Activated CD8-positive, alpha-beta memory T cell treated with anti-CD3 and anti-CD28 coated beads, Interleukin-2, amount 50 U/mL, for 1 hour (primary cell): ENCODE measurements at regions not wholly inside any gene's neighbourhood (a gene's known extent, or its start where the extent isn't known, plus 50 kb on each side); places are given as distances from the start of the nearest gene placed in this dataset.

ENCODE experiments used
- DNase-seq: peaks from one replicate; pipeline ENCODE4 v3.0.0-alpha.2; 2020; ENCODE audit errors: extremely low read depth

DNA sequence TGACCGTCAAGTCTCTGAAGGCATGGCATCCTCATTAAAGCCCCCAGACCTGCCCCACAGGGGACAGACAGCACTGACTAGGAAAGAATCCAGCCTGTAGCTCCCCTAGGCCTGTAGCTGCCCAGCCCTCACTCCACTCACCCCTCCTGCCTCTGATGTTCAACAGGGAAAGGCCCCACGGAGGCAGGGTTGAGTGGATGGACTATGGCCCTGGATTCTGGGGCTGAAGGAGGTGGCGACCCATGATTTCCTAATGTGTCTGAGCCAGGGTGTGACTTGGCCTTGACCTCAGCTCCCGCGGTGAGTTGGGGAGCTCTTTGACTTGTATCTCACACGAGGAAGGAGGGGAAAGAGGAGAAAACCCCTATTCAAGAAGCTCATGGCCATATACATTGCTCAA is 238.5 kb upstream of the CSF3R start:
- no peak for DNase-seq

DNA sequence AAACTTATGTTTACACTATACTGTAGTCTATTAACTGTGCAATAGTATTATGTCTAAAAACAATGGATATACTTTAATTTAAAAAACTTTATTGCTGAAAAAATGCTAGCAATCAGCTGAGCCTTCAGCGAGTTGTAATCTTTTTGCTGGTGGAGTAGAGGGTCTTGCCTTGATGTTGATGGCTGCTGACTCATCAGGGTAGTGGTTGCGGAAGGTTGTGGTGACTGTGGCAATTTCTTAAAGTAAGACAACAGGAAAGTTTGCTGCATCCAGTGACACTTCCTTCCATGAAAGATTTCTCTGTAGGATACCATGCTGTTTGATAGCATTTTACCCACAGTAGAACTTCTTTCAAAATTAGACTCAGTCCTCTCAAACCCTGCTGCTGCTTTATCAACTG is 234.7 kb upstream of the CSF3R start:
- no peak for DNase-seq

DNA sequence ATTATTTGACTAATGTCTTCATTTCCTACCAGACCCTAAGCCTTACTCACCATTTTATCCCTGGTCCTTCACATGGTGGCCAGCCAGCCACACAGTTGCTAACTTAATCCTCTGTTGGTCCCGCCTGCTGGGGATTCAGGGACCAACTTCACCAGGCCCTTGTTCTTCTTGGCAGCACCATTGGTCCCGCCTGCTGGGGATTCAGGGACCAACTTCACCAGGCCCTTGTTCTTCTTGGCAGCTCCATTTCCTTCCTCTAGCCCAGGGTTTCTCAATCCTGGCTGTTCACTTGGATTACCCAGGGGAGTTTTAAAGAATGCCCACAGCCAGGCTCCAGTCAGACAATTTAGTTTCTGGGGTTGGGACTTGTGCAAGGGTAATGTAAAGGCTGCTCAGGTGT is 233.1 kb upstream of the CSF3R start:
- no peak for DNase-seq

- DNase-seq = no peak
Observed at GRCh38 chr1:36714301-36714700, 231.6 kb upstream of the CSF3R start.

- no peak for DNase-seq
Observed at GRCh38 chr1:36711480-36711879, 228.8 kb upstream of the CSF3R start.

GRCh38 chr1:36710951-36711350 is 228.2 kb upstream of the CSF3R start:
- no peak for DNase-seq

- DNase-seq = no peak
Observed at GRCh38 chr1:36709869-36710481, 227.3 kb upstream of the CSF3R start.

DNA sequence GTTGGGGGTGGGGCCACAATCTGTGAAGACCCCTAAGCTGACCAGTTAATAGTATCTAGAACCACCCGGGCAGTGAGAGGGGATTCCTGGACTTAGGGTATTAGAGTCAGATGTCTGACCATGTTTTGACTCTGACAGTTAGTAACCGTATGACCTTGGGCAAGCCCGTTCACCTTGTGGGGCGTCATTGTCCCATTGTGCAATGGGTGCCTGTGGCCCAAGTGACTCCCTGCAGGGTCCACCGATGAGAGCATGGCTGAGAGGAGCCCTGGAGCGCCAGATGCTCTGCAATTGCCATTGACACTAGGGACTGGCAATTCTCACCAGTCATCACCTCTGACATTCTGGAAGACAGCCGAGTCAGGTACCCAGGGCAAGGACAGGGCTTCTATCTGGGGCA is 225.9 kb upstream of the CSF3R start:
- no peak for DNase-seq

- DNase-seq = no peak
Observed at GRCh38 chr1:36707221-36707620, 224.5 kb upstream of the CSF3R start.

DNA sequence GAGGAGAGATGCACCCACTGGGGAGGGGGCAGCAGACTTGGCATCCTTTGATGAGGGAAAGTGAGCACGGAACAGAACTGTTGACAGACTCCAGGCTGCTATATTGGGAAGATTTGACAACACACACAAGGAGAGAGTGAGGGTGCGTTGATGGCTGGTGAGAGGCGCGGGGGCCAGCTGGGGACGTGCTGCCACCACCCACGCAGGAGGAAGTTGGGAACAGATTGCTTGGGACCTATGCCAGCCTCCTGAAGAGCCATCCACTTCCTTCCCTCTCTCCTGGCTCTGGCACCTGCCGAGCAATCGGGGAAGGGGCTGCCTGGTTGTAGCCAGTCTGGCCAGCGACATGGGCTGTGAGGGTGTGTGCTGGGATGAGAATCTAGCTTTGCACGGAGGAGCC is 223.7 kb upstream of the CSF3R start:
- DNase-seq = no peak

- DNase-seq = no peak
Observed at GRCh38 chr1:36705629-36706028, 222.9 kb upstream of the CSF3R start.

GRCh38 chr1:36703526-36704208 is 221.0 kb upstream of the CSF3R start:
- no peak for DNase-seq

GRCh38 chr1:36702963-36703362 is 220.2 kb upstream of the CSF3R start:
- no peak for DNase-seq

DNA sequence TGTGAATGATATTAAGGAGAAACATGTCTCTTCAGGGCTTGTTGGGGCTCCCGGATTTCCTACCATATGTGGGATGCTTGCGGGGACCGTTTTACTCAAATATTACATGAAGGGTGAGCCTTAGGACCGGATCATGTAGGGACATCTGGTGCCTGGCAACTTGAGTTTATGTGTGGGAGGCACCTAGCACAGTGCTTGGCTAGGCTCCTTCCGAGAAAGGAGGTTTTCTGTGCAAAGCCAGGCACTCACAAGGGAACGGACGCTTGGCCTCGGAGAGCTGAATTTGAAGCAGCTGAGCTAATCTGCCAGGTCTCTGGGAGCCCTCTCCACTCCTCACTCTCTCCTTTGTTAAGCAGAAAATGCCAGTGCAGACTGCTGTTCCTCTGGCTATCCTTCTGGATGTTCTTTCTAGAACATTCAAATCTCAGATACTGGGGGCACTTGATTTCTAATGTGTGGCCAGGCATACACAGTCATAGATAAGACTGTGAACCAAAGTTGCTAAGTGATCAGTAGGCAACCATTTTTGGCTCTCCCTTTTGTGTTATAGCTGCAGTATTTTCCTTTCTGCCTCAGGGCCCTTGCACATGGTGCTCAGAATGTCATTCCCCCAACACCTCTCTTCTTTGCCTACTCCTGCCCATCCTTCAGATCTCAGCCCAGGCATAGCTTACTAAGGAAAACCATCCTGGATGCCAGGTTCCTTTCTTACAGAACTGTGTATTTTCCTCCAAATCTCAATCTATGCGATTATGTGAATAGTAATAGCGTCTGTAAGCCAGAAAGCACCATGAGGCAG is 216.6 kb upstream of the CSF3R start:
- no peak for DNase-seq

DNA sequence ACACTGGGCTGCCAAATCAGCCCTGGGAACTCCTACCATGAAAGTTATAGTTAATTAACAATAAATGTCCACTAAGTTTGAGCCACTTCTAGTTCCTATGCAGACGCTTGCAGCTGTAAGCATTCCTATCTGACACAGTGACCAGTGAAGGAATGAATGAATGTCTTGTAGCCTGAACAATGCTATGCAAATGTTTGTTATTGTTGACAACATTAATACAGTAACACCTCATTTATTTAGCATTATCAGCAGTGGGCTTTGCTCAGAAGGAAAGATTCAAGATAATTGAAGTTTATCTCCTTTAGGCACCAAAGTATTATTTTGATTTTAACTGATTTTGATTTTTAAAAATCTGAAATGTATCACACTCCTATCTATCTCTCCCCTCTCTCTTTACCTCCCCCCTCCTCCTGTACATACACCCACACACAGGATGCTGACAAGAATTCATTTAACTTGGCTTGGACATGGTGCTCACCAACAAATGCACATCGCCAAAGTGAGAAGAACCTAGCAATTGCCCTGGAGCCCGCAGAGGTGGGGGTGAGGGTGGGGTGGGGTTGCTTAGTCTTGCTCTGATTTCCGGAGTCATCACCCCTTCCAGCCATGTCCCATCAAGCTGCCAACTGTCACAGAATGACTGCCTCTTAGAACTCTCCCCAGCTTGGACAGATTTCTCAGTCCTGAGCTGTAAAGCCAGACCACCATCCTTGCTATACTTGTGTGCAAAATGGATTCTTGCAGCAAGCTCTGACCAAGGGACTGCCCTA is 215.3 kb upstream of the CSF3R start:
- DNase-seq = no peak

DNA sequence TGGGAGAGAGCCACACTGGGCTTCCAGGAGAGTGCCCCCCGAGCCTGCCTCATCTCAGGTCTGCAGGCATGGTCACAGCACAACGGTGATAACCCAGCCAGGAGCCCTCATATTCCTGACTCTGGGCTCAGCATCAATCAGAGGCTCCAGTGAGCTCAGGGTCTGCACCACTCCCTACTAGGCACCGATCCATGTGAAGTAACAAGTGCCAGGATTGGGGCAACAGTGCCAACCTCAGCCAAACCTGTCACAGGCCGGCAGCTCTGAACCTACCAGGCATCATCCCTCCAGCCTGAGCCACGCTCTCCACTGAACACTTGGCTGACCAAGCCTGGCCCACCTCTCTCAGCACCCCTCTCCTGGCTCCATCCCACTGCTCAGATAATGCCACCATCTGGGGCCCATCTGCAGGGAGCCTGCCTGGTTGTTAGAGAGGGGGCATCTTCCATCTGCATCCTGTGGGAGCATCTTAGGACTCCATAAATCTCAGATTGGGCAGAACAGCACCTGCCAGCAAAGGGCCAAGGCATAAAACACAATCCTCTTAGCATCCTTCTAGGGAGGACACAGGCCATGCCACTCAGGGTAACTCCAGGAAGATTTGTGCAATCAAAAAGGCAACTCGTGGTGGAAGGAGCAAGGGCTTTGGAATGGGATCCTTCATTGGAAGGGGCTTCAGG is 213.7 kb upstream of the CSF3R start:
- DNase-seq = no peak

- no peak for DNase-seq
Observed at GRCh38 chr1:36693603-36694002, 210.9 kb upstream of the CSF3R start.

DNA sequence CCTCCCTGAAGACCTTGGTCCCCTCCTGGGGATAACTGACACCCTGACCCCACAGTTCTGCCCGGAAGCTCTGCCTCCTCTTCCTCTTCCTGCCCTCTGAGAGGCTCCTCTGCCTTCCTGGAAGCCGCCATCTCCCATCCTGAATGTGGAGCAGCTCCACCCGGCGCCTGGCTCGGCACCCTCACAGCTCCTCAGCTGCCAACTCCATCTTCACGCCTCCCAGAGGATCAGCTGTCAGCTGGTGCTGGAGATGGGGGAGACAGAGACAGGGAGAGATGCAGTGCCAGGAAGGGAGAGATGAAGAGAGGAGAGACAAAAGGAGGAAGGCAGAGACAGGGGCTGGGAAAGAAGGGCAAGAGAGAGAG is 210.4 kb upstream of the CSF3R start:
- no peak for DNase-seq

GRCh38 chr1:36692465-36693160 is 209.9 kb upstream of the CSF3R start:
- DNase-seq = no peak

DNA sequence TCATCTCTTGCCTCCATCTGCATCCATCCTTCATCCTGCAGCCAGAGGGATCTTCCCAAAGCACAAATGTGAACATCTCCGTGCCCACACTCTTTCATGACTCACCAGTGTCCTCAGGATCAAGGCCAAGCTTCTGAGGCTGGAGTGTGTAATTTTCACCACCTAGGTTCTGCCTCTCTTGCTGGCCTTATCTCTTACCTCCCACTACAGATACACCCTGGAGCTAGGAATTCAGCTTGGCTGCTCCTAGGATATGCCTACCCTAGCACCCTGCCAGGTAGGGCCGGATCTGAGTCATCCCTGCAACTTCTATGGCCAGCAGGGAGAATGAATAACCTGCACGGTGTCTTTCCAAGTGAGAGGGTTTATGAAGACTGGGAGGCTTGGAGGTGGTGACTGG is 208.7 kb upstream of the CSF3R start:
- no peak for DNase-seq

GRCh38 chr1:36689992-36690391 is 207.3 kb upstream of the CSF3R start:
- DNase-seq = no peak
